ENCODE measurements at regions not wholly inside any gene's neighbourhood (a gene's known extent, or its start where the extent isn't known, plus 50 kb on each side); places are given as distances from the start of the nearest gene placed in this dataset.

DNA sequence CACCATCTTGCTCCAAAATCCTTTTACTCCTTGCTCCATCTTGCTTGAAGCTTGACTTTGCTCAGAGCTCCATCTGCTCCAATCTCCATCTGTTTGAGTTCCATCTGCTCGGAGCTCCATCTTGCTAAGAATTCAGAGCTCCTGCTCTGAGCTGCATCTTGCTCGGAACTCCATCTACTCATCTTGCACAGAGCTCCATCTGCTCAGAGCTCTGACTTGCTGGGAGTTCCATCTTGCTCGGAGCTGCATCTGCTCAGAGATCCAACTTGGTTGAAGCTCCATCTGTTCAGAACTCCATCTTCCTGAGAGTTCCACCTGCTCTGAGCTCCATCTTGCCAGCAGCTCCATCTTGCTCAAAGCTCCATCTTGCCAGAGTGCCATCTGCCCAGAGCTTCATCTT lies 80.6 kb upstream of the ZNF98 start:
- DNase-seq (ENCODE audit: low read depth, low spot score): no peak
- no TSS peak for BruUV-seq (replicated peaks)
- POLR2A ChIA-PET: no interaction called here
- RAD21 ChIA-PET (ENCODE audit: unreplicated experiment): no interaction called here
- intact Hi-C loops (cut with micrococcal nuclease; ENCODE audit: unreplicated experiment) (no loop called here), in situ Hi-C loops (cut with MboI) (no loop called here)
- no peak overlapping the region for H3K9ac ChIP-seq (ENCODE audit: control insufficient read depth, insufficient read depth, low read length)
- no peak overlapping the region for H2AFZ ChIP-seq (ENCODE audit: control insufficient read depth, low read depth, low read length)
- SMC1A ChIA-PET (ENCODE audit: uncharacterized antibody, unreplicated experiment): no interaction called here
- WGBS (ENCODE audit: insufficient coverage, insufficient replicate concordance, low lambda C conversion rate, missing lambda C conversion rate): 0% methylated on average over 3 of the region's 3 CpGs
- H3K4me2 ChIP-seq (ENCODE audit: control insufficient read depth, insufficient read depth): no peak overlapping the region
- H3K27me3 ChIP-seq (replicated peaks in 1 of 2; ENCODE audit: control insufficient read depth in 2 of 2, insufficient read depth in 2 of 2, low read length in 1 of 2): no peaks in the 10 kb centered on the region
- H3K36me3 ChIP-seq (ENCODE audit: control insufficient read depth in 2 of 2, insufficient read depth in 2 of 2, low read length in 1 of 2): no peaks in the 10 kb centered on the region
- no peaks in the 10 kb centered on the region for H3K4me1 ChIP-seq (ENCODE audit: control insufficient read depth, insufficient read depth, low read length)
- no peaks in the 10 kb centered on the region for H3K79me2 ChIP-seq (ENCODE audit: control insufficient read depth, insufficient read depth, low read length)
- peaks cover 2% of the 10 kb centered on the region; the same call in 2 of the 3 replicates for H3K9me3 ChIP-seq (replicated peaks; ENCODE audit: control insufficient read depth, insufficient read depth, low read length)
- CTCF ChIA-PET: no interaction called here
- H3K4me3 ChIP-seq: no peak overlapping the region
- no peak for TF ChIP-seq NFYB (IDR thresholded peaks at IDR 0.05; ENCODE audit: insufficient read depth, low read depth, low read length)
- TF ChIP-seq, protein P1, sequence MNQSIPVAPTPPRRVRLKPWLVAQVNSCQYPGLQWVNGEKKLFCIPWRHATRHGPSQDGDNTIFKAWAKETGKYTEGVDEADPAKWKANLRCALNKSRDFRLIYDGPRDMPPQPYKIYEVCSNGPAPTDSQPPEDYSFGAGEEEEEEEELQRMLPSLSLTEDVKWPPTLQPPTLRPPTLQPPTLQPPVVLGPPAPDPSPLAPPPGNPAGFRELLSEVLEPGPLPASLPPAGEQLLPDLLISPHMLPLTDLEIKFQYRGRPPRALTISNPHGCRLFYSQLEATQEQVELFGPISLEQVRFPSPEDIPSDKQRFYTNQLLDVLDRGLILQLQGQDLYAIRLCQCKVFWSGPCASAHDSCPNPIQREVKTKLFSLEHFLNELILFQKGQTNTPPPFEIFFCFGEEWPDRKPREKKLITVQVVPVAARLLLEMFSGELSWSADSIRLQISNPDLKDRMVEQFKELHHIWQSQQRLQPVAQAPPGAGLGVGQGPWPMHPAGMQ (IDR thresholded peaks at IDR 0.05; ENCODE audit: borderline replicate concordance): no peak
- no peak for TF ChIP-seq ZNF622 (IDR thresholded peaks at IDR 0.05)
- TF ChIP-seq STAT3 (IDR thresholded peaks at IDR 0.05; ENCODE audit: low read depth, low read length): no peak
- no peak for TF ChIP-seq CHD2 (IDR thresholded peaks at IDR 0.05; ENCODE audit: borderline replicate concordance, low read depth, low read length)
- no peak for TF ChIP-seq NFIC (IDR thresholded peaks at IDR 0.05; ENCODE audit: low read depth, low read length)
- TF ChIP-seq POU2F2 (IDR thresholded peaks at IDR 0.05; ENCODE audit: borderline replicate concordance, low read depth, low read length): no peak
- no peak for TF ChIP-seq SPI1 (IDR thresholded peaks at IDR 0.05; ENCODE audit: borderline replicate concordance, insufficient read depth, low read depth, low read length)
- TF ChIP-seq CREB1 (IDR thresholded peaks at IDR 0.05; ENCODE audit: low read depth): no peak
- TF ChIP-seq, protein P2, sequence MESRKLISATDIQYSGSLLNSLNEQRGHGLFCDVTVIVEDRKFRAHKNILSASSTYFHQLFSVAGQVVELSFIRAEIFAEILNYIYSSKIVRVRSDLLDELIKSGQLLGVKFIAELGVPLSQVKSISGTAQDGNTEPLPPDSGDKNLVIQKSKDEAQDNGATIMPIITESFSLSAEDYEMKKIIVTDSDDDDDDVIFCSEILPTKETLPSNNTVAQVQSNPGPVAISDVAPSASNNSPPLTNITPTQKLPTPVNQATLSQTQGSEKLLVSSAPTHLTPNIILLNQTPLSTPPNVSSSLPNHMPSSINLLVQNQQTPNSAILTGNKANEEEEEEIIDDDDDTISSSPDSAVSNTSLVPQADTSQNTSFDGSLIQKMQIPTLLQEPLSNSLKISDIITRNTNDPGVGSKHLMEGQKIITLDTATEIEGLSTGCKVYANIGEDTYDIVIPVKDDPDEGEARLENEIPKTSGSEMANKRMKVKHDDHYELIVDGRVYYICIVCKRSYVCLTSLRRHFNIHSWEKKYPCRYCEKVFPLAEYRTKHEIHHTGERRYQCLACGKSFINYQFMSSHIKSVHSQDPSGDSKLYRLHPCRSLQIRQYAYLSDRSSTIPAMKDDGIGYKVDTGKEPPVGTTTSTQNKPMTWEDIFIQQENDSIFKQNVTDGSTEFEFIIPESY (IDR thresholded peaks at IDR 0.05): no peak
- TF ChIP-seq DPF2 (IDR thresholded peaks at IDR 0.05): no peak
- no peak for TF ChIP-seq BRCA1 (IDR thresholded peaks at IDR 0.05; ENCODE audit: low read depth, low read length)
- TF ChIP-seq, protein P3, sequence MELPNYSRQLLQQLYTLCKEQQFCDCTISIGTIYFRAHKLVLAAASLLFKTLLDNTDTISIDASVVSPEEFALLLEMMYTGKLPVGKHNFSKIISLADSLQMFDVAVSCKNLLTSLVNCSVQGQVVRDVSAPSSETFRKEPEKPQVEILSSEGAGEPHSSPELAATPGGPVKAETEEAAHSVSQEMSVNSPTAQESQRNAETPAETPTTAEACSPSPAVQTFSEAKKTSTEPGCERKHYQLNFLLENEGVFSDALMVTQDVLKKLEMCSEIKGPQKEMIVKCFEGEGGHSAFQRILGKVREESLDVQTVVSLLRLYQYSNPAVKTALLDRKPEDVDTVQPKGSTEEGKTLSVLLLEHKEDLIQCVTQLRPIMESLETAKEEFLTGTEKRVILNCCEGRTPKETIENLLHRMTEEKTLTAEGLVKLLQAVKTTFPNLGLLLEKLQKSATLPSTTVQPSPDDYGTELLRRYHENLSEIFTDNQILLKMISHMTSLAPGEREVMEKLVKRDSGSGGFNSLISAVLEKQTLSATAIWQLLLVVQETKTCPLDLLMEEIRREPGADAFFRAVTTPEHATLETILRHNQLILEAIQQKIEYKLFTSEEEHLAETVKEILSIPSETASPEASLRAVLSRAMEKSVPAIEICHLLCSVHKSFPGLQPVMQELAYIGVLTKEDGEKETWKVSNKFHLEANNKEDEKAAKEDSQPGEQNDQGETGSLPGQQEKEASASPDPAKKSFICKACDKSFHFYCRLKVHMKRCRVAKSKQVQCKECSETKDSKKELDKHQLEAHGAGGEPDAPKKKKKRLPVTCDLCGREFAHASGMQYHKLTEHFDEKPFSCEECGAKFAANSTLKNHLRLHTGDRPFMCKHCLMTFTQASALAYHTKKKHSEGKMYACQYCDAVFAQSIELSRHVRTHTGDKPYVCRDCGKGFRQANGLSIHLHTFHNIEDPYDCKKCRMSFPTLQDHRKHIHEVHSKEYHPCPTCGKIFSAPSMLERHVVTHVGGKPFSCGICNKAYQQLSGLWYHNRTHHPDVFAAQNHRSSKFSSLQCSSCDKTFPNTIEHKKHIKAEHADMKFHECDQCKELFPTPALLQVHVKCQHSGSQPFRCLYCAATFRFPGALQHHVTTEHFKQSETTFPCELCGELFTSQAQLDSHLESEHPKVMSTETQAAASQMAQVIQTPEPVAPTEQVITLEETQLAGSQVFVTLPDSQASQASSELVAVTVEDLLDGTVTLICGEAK (IDR thresholded peaks at IDR 0.05; ENCODE audit: borderline replicate concordance): no peak
- H4K20me1 ChIP-seq (ENCODE audit: control insufficient read depth, insufficient read depth): no peaks in the 10 kb centered on the region
- ATAC-seq: no peak
- H3K27ac ChIP-seq (ENCODE audit: control insufficient read depth, insufficient read depth): no peak overlapping the region
- no peak for FAIRE-seq
